ENCODE measurements at regions not wholly inside any gene's neighbourhood (a gene's known extent, or its start where the extent isn't known, plus 50 kb on each side); places are given as distances from the start of the nearest gene placed in this dataset.

DNA sequence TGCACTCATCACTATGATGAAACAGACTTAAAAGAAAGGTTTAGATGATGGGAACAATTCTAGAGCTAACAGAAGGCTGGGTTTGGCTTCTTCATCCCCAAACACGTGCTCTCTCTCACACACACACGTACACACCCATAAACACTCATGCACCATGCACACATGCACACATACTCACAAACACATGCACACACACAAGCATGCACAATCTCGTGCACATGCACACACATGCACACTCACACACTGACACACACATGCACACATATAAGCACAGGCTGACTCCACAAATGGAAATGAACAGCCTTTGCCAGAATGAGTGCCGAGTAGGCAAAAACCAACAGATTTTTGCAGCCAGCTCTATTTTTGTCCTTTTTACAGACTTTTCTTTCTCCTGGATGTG, 1571.6 kb downstream of the AACS start:
- Histone ChIP-seq H3K9me3 (replicated peaks) (no peaks in the 10 kb centered on the region), H3K4me3 (no peak overlapping the region), H3K27me3 (no peaks in the 10 kb centered on the region), H3K4me1 (no peaks in the 10 kb centered on the region), H3K27ac (no peak overlapping the region), H3K36me3 (no peaks in the 10 kb centered on the region)
- DNase-seq = no peak

DNA sequence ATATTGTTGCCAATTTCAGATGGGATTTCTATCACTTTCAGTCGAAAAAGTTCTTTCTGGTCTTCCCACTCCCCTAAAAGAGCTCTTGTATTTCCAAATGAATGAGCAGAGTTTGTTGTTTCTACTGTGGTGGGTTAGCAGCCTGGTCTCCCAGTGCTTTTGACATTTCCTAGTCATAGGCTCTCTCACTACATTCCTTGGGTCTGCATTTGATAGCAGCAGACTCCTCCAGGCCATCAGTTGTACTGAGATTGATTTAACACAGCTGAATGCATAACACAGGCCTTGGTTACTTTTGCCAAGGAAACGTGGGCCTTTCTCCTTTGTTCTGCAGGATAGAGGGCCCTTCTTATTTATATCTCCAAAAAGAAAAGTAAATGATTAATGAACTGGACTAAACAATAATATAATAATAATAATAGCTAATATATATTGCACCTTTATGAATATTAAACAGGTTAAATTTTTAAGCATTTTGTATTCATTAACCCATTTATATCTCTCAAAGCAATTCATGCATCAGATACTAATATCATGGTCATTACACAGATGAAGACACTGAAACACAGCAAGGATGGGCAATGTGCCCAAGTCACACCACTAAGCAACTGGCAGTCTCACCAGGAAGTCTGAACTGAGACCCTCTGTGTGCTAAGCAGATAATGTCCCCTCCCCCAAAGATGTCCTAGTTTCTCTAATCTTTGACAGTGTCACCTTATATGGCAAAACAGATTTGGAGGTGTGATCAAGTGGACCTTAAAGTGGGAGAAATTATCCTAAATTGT, 1579.2 kb downstream of the AACS start:
- Histone ChIP-seq H3K36me3 (no peaks in the 10 kb centered on the region), H3K9me3 (replicated peaks) (no peaks in the 10 kb centered on the region), H3K4me3 (no peak overlapping the region), H3K4me1 (no peaks in the 10 kb centered on the region), H3K27me3 (no peaks in the 10 kb centered on the region), H3K27ac (no peak overlapping the region)
- no peak for DNase-seq

- H3K4me3 ChIP-seq = no peak overlapping the region
- H3K27ac ChIP-seq = no peak overlapping the region
- no peaks in the 10 kb centered on the region for H3K4me1 ChIP-seq
- no peak for DNase-seq
- H3K27me3 ChIP-seq = no peaks in the 10 kb centered on the region
- H3K9me3 ChIP-seq (replicated peaks) = no peaks in the 10 kb centered on the region
- H3K36me3 ChIP-seq = no peaks in the 10 kb centered on the region
Observed at GRCh38 chr12:126648074-126648473, 1582.8 kb downstream of the AACS start.

DNA sequence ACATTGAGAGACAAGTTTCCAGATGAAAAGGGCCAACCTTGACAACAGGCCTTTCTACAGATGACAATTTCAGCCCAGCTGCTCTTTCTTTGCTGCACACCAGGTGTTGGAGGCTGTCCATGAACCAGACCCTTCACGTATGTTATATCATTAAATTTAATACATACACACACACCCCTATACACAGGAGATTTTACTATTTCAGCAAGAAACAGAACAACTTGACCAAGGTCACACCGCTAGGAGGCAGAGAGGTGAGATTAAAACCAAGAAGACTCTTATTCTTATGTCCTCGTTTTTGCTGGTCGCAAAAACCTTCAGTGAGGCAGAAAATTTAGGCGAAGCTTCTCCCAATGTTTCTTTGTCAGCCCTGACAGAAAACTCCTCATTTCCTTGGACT, 1585.9 kb downstream of the AACS start:
- no peak for DNase-seq
- H3K9me3 ChIP-seq (replicated peaks) = no peaks in the 10 kb centered on the region
- H3K27me3 ChIP-seq = no peaks in the 10 kb centered on the region
- no peaks in the 10 kb centered on the region for H3K36me3 ChIP-seq
- no peaks in the 10 kb centered on the region for H3K4me1 ChIP-seq
- no peak overlapping the region for H3K4me3 ChIP-seq
- no peak overlapping the region for H3K27ac ChIP-seq

GRCh38 chr12:126663304-126664094, 1598.3 kb downstream of the AACS start:
- Histone ChIP-seq H3K9me3 (replicated peaks) (no peaks in the 10 kb centered on the region), H3K4me3 (no peak overlapping the region), H3K36me3 (no peaks in the 10 kb centered on the region), H3K27ac (no peak overlapping the region), H3K4me1 (no peaks in the 10 kb centered on the region), H3K27me3 (no peaks in the 10 kb centered on the region)
- peak; percentile 2 to 47 for DNase-seq

DNA sequence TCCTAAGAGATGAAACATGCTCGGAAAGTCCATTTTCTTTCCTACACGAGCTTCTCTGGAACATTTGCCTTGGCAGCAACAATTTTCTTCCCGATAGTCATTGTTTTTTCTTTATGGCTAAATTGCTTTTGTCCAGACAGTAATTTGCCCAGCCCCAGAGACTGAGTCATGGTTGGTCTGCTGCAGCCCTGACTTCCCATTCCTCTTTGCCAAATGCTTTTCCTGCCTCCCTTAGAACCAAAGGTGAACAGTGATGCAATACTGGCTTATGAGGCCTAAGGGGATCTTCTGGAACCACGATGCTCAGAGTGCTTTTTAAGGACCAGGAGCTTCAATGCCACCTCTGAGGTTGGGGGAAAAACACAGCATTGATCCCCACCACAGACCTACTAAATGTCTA, 1599.6 kb upstream of the TMEM132C start:
- Histone ChIP-seq H3K4me1 (no peaks in the 10 kb centered on the region), H3K27ac (no peak overlapping the region), H3K27me3 (no peaks in the 10 kb centered on the region), H3K4me3 (no peak overlapping the region), H3K9me3 (replicated peaks) (no peaks in the 10 kb centered on the region), H3K36me3 (no peaks in the 10 kb centered on the region)
- DNase-seq = no peak

DNA sequence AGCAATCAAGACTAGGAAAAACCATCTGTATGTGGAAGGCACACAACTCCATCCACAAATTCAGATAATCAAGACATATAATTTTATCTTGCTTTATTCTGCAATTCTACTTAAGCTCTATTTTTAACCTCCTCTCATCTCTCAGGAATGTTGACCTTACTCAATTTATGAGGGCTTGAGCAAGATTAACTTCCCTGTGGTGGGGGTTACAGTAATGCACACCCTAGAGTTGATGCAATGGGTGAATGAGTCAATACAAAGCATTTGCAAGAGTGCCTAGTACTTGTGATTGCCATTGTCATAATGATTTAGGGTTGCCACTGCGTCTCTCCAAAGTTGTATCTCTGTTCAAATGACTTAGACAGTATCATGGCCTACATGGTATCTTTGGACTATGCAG, 1598.4 kb upstream of the TMEM132C start:
- Histone ChIP-seq H3K27me3 (no peaks in the 10 kb centered on the region), H3K9me3 (replicated peaks) (no peaks in the 10 kb centered on the region), H3K27ac (no peak overlapping the region), H3K36me3 (no peaks in the 10 kb centered on the region), H3K4me3 (no peak overlapping the region), H3K4me1 (no peaks in the 10 kb centered on the region)
- no peak for DNase-seq

GRCh38 chr12:126668961-126669360, 1598.0 kb upstream of the TMEM132C start:
- Histone ChIP-seq H3K4me1 (no peaks in the 10 kb centered on the region), H3K4me3 (no peak overlapping the region), H3K9me3 (replicated peaks) (no peaks in the 10 kb centered on the region), H3K27ac (no peak overlapping the region), H3K27me3 (no peaks in the 10 kb centered on the region), H3K36me3 (no peaks in the 10 kb centered on the region)
- no peak for DNase-seq

- H3K36me3 ChIP-seq = no peaks in the 10 kb centered on the region
- no peaks in the 10 kb centered on the region for H3K27me3 ChIP-seq
- no peaks in the 10 kb centered on the region for H3K9me3 ChIP-seq (replicated peaks)
- DNase-seq = peak in 1 of 2 experiments; percentile 27
- H3K4me3 ChIP-seq = no peak overlapping the region
- H3K4me1 ChIP-seq = no peaks in the 10 kb centered on the region
- no peak overlapping the region for H3K27ac ChIP-seq
Observed at GRCh38 chr12:126676434-126676833, 1590.5 kb upstream of the TMEM132C start.

- H3K27me3 ChIP-seq = no peaks in the 10 kb centered on the region
- H3K27ac ChIP-seq = no peak overlapping the region
- no peak overlapping the region for H3K4me3 ChIP-seq
- H3K4me1 ChIP-seq = no peaks in the 10 kb centered on the region
- no peaks in the 10 kb centered on the region for H3K36me3 ChIP-seq
- no peaks in the 10 kb centered on the region for H3K9me3 ChIP-seq (replicated peaks)
- DNase-seq = peak in 1 of 2 experiments; percentile 54
Observed at GRCh38 chr12:126681676-126682075, 1585.3 kb upstream of the TMEM132C start.

GRCh38 chr12:126684703-126685102, 1582.3 kb upstream of the TMEM132C start:
- no peak for DNase-seq
- H3K4me3 ChIP-seq = no peak overlapping the region
- H3K9me3 ChIP-seq (replicated peaks) = no peaks in the 10 kb centered on the region
- H3K27me3 ChIP-seq = no peaks in the 10 kb centered on the region
- H3K4me1 ChIP-seq = no peaks in the 10 kb centered on the region
- no peaks in the 10 kb centered on the region for H3K36me3 ChIP-seq
- H3K27ac ChIP-seq = no peak overlapping the region

DNA sequence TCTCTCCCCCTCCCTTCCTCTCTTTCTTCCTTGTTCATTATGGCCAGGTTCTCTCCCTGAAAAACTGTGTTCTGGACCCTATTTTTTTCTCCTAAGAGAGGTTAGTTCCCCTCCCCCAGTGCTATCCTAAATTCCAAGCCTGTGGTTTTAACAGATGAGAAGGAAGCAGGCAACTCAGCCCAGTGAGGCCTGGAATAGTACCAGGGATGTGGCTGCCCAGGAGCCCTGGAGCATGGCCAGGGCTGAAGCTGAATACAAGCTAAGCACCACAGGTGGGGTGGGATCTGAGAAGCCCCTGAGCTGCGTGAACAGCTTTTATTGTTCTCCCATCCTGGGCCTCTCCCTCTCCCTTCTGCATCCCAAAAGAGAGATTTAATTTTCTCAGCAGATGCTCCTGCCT, 1581.3 kb upstream of the TMEM132C start:
- H3K4me3 ChIP-seq = no peak overlapping the region
- H3K9me3 ChIP-seq (replicated peaks) = no peaks in the 10 kb centered on the region
- no peaks in the 10 kb centered on the region for H3K4me1 ChIP-seq
- no peak overlapping the region for H3K27ac ChIP-seq
- no peak for DNase-seq
- no peaks in the 10 kb centered on the region for H3K36me3 ChIP-seq
- H3K27me3 ChIP-seq = no peaks in the 10 kb centered on the region

- DNase-seq = no peak
- H3K4me1 ChIP-seq = no peaks in the 10 kb centered on the region
- no peak overlapping the region for H3K27ac ChIP-seq
- H3K36me3 ChIP-seq = no peaks in the 10 kb centered on the region
- H3K4me3 ChIP-seq = no peak overlapping the region
- no peaks in the 10 kb centered on the region for H3K9me3 ChIP-seq (replicated peaks)
- H3K27me3 ChIP-seq = no peaks in the 10 kb centered on the region
Observed at GRCh38 chr12:126688556-126688955, 1578.4 kb upstream of the TMEM132C start.

DNA sequence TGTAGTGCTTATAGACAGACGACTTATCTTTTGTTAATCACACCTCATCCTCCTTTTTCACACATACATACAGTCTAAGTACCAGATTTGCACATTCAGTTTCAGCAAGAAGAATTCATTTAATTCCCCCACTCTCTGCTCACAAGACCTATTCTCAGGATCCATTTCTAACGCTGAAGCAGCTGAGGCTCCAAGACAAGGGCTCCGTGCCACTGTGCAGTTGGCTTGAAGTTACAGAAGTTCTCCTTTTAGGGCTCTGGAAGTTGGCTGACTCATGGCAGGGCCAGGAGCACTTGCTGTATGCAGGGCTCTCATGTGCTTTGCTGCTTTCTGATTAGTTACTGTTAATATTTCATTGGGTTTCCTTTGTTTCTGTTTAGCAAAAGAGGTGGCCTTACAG, 1566.9 kb upstream of the TMEM132C start:
- no peak for DNase-seq
- H3K27me3 ChIP-seq = no peaks in the 10 kb centered on the region
- H3K27ac ChIP-seq = no peak overlapping the region
- H3K36me3 ChIP-seq = no peaks in the 10 kb centered on the region
- no peaks in the 10 kb centered on the region for H3K9me3 ChIP-seq (replicated peaks)
- H3K4me1 ChIP-seq = no peaks in the 10 kb centered on the region
- H3K4me3 ChIP-seq = no peak overlapping the region

GRCh38 chr12:126704609-126705008, 1562.4 kb upstream of the TMEM132C start:
- DNase-seq = peak in 1 of 2 experiments; percentile 9
- Histone ChIP-seq H3K27ac (no peak overlapping the region), H3K9me3 (replicated peaks) (no peaks in the 10 kb centered on the region), H3K4me1 (no peaks in the 10 kb centered on the region), H3K4me3 (no peak overlapping the region), H3K36me3 (no peaks in the 10 kb centered on the region), H3K27me3 (no peaks in the 10 kb centered on the region)

Measured in SJCRH30 (cell line).